Iris pigment epithelial cell (primary cell): ENCODE measurements at regions not wholly inside any gene's neighbourhood (a gene's known extent, or its start where the extent isn't known, plus 50 kb on each side); places are given as distances from the start of the nearest gene placed in this dataset.
"Not testable (repeated sequence)": the region's sequence is repeated elsewhere in the genome, so short reads cannot be mapped to it uniquely, and the experiment has no call there.

ENCODE experiments used
- DNase-seq: peaks from one replicate; pipeline ENCODE4 v3.0.0-alpha.2; 2011; ENCODE audit warnings: low read depth

DNA sequence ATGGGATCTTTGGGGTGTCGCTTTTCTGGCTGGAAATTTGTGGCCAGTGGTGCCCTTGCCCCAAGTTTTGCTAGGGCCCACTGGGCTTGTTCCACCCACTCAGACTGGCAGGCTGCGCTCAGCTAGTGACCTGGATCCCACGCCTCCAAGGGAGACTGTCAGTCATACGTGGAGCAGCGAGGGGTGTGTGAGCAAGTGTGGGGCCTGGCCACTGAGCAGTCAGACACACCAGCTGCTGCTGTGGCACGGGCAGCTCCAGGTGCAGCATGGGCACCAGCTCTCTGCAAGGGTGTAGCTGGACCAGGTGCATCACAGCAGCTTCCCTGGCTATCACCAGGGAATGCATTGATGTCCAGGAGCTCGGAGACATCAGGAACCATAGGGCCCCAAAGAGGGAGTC is 327.0 kb downstream of the NR4A2 start:
- DNase-seq: no peak

DNA sequence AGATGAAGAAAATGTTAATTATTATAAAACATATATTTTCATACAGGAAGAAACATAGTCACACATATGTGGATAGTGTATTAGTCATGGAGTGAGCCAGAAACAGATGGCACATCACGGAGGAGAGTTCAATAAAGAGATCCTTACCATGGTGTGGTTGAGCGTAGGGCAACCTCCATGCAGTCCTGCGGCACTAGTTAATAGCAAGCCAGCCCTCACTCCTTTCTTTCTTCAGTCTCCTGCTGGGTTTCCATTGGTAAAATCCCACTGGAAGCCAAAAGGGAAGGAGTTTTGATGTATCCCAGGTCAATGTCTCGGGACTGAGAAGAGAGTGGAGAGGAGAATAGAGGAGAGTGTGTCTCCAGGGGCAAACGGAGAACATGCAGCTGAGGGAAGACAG is 328.1 kb downstream of the NR4A2 start:
- DNase-seq: no peak

DNA sequence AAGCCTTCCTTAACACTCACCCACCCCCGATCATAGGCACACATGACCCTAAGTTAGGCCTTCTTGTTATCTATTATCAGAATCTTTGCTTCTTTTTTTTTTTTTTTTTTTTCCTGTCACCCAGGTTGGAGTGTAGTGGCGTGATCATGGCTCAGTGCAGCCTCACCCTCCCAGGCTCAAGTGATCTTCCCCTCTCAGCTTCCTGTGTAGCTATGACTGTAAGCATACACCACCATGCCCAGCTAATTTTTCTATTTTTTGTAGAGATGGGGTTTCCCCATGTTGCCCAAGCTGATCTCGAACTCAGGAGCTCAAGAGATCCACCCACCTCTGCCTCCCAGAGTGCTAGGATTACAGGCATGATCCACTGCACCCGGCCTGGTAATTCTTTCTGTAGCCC is 328.7 kb downstream of the NR4A2 start:
- DNase-seq: no peak

DNA sequence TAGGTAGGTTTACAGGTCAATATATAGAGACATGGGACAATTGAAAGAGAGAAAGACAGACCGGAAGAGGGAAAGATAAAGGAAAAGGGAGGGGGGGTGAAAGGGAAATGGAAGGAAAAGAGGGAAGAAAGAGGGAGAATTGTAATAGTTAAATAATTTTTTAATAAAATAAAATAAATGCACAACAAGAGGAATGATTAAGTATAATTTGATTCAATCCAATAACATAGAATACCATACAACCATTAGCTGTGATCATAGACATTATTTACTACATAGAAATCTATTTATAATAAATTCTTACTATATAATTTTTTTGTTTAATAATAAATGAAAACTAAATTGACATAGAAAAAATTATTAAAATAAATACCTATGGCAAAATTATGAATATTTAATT is 330.7 kb downstream of the NR4A2 start:
- DNase-seq: no peak

DNA sequence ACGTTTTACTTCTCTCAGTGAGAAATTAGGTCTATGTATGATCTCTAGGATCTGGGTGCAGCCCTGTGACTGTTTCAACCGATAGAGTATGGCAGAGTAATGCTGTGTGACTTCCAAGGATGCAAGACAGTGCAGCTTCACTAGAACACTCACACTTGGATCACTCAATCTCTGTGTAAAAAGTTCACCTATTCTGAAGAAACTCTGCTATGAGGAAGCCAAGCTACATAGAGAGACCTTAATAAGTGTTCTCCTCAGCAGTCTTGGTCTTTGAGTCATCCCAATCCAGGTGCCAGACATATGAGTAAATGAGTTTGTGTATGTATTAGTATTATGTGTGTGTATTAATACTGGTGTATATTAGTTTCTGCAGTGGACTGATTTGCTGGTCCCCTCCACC is 335.0 kb downstream of the NR4A2 start:
- peak; percentile 4 for DNase-seq

DNA sequence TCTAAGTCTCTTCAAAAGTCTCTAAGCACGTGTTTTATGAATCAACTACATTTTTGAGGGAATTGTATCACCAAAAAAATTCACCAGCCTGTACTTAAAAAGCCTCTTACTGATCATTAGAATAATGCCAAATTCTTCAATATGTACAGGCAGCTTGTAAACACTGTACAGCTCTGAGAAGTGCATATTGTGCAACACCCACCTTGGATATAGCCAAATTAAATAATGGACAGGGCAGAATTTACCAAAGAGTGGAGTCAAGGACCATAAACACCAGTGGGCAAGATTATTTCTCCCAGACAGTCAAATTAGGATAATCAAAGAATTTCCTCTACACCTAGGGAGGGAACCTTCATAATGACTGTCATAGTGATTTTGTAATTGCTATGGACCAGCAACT is 338.2 kb downstream of the NR4A2 start:
- no peak for DNase-seq

DNA sequence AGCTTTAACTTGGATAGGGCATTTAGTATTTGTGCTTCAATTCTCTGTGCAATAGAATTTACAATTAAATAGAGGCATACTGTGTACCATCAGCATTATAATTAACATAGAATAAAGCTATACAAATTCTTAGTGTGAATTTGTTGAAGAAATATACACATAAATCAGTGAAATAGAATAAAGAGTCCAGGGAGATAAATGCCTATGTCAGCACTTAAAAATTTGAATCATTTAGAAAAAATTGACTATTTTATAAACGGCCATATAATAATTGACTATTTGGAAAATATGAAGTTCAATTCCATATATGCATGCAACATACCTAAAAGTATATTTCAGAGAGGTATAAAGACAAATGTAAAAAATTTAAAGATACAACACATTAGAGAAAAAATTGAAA is 348.7 kb downstream of the NR4A2 start:
- no peak for DNase-seq

DNA sequence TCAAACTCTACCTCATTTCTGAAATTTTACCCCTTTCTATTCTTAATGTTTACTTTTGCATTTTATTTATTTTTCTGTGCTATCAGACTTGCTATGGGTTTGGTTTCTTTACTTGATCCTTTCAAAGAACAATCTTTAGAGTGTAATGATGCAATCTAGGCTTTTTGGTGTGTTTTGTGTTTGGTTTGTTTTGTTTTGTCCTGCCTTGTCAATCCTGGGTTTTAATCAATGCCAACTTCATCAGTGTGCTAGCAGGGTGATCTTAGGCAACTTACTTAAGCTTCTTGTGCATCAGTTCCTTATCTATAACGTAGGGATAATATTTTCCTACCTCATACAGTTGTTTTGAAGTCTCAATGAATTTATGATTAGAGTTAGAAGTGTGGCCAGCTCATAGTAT is 350.4 kb downstream of the NR4A2 start:
- no peak for DNase-seq

DNA sequence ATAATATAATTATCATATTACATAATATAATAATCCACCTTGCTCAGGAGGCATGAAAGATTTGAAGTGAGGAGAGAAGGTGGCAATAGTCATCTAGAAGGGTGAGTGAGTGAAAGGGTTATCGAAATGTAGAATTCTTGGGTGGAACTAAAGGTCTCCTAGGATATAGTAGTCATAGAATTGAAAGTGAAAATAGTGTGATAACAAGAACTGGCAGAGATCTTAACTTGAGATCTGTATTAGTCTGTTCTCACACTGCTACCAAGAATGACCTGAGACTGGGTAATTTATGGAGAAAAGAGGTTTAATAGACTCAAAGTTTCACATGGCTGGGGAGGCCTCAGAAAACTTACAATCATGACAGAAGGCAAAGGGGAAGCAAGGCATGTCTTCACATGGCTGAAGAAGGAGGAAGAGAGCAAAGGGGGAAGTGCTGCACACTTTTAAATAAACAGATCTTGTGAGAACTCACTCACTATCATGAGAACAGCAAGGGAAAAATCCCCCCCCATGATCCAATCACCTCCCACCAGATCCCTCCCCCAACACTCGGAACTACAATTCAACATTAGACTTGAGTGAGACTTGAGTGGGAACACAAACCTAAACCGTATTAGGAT is 351.5 kb downstream of the NR4A2 start:
- no peak for DNase-seq

DNA sequence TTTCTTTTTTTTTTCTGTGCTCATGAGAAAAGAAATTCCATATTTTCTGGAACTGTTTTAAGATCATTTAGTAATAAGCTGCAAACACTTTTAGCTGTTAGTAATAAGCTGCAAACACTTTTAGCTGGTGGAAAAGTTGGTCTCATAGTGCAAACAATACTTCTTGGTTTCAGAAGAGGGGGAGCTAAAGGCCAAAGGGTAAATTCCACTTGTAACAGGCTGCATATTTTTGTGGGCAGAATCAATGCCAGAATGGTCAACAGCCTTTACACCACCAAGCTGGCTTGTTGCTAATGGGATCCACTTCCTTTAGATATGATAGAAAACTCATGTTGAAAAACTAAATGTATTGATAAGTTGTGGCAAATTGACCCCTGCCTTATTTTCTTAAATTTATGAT is 356.8 kb downstream of the NR4A2 start:
- DNase-seq: peak; percentile 2

DNA sequence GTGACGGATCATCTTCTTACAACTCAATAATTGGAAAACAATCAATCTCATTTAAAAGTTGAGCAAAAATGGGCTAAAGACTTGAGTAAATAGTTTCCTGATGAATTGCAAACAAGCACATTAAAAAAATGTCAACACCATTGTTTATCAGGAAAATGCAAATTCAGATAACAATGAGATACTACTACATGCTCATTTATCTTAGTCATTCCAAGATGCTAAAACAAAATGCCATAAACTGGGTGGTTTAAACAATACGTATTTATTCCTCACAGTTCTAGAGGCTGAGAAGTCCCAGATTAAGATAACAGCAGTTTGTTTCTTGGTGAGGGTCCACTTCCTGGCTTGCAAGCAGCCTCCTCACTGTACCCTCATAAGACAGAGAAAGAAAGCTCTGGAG is 359.6 kb downstream of the NR4A2 start:
- DNase-seq: no peak

DNA sequence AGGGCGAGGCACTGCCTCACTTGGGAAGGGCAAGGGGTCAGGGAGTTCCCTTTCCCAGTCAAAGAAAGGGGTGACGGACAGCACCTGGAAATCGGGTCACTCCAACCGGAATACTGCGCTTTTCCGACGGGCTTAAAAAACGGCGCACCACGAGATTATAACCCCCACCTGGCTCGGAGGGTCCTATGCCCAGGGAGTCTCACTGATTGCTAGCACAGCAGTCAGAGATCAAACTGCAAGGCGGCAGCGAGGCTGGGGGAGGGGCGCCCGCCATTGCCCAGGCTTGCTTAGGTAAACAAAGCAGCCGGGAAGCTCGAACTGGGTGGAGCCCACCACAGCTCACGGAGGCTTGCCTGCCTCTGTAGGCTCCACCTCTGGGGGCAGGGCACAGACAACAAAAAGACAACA is 366.5 kb downstream of the NR4A2 start:
- DNase-seq: not testable (repeated sequence)

DNA sequence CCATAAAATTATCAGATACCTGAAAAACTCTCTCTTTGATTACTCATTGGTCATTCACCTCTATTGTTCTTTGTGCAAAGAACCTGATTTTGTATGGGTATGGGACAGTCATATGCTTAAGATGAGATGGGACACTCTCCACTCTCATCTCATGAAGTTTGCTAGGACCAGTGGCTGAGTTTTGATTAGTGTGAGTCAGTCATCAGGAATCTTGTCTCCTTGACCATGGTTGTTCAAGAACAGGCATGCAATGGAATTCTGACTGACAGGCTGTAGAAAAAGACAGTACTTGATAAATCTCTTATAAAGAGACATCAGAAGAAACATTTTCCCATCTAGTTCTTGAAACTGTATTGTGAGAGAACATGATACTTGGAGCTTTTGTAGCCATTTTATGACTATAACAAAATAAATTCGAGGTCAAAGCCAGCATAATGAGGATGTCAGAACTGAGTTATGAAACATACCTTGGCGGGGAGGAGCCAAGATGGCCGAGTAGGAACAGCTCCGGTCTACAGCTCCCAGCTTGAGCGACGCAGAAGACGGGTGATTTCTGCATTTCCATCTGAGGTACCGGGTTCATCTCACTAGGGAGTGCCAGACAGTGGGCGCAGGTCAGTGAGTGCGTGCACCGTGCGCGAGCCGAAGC is 367.0 kb downstream of the NR4A2 start:
- no peak for DNase-seq

DNA sequence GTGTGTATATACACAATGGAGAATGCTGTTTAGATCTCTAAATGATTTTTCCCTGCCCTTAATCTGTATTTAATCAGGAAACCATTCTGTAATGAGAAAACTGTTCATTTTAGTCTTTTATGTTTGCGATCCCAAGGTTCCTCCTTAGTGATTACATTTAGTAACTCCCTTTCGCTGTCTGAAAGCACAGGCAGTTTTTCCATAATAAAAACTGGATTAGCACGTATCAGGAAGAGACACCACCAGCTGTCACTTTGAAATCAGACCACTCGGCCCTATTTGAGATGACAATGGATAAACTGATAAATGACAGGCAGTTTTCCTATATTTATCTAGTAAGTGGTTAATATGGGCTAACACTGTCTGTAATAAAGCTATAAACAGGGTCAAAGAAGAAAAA is 370.9 kb downstream of the NR4A2 start:
- no peak for DNase-seq

DNA sequence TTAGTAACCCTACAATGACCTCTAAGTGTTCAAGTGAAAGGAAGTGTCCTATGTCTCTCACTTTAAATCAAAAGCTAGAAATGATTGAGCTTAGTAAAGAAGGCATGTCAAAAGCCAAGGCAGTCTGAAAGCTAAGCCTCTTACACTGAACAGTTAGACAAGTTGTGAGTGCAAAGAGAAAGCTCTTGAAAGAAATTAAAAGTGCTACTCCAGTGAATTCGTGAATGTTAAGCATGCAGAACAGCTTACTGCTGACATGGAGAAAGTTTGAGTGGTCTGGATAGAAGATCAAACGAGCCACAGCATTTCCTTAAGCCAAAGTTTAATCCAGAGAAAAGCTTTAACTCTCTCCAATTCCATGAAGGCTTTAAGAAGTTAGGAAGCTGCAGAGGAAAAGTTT is 373.7 kb downstream of the NR4A2 start:
- no peak for DNase-seq

DNA sequence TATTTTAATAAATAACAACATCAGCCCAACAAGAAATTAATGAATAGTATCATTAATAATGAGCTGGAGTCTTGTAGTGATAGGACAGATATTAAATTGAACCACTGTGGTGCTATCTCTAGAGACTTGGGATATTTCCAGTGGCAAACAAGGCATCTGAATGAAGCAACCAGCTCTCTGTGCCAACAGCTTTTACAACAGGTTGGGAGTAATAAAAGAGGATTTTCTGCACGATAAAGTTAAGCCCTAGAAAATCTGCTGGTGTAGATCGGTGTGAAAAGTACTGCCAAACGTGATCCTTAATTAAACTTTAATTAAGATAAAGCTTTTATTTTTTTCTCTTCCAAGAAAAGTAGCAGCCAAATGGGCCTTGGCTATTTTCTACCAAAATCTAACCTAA is 385.5 kb downstream of the NR4A2 start:
- no peak for DNase-seq

DNA sequence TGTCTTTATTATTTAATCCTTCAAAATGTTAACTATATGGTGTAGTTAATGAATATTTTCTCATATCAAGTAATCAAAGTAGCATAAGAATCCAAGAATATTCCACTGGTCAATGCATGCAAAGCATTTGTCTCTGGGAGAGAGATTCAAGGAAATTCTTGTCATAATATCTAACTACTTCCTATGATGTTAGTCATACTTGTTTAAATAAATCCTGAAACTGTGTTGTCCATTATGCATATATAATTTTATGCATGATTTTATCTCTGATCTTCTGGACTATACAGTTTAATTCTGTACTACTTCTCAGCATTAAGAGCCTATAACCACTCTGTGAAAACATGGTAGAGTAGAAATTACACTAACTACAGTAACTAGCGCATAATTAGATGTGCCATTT is 388.3 kb downstream of the NR4A2 start:
- DNase-seq: peak; percentile 1

DNA sequence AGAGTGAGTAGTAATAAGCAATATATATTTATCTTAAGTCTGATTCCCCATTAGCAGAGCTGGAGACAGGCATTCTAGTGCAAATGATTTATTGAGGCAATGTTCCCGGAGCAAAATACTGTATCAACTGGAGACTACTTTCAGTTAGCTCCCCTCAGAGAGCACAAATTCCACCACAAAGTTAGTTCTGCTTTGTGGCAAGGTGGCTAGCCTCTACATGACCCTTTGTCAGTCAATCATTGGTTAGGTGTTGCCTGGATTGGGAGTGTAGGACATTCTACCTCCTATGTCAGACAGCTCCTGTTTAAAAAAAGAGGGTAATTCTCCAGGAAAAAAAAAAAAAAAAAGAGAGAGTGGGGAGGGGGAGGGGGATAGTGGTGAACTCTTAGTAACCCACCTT is 402.2 kb downstream of the NR4A2 start:
- no peak for DNase-seq

DNA sequence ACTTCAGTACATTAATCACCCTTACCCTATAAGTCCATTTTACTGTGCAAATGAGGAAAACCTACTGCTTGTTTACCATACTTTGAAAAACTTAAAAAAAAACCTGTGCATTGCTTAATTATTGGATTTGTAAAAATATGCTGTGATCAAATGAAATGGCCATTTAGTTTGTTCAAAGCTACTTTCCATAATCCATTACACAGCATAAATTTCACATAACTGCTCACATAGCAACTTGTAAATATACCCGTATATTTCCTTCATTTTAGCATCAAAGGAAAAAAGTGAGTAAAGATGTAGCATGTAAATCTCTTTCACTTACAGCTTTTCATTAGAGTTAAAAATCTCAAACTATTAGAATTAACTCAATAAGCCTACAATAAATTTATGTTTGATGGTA is 415.1 kb downstream of the NR4A2 start:
- no peak for DNase-seq

DNA sequence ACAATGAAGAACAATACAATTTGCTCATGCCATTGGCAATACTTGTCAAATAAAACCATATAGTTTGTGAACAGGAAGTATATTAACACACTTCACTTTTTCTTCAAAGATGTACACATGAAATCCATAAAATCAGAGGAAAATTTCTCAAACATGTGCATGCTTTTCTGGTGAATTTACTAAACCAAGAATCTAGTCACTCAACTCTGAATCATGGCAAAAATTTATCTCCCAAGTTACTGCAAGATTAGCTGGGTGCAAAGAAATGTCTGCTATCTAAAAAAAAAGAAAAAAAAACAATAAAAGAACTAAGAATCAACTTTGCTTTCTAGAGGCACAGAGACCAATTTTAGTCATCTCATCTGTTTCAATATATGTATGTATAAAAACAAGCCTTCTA is 419.2 kb downstream of the NR4A2 start:
- peak; percentile 0 for DNase-seq

DNA sequence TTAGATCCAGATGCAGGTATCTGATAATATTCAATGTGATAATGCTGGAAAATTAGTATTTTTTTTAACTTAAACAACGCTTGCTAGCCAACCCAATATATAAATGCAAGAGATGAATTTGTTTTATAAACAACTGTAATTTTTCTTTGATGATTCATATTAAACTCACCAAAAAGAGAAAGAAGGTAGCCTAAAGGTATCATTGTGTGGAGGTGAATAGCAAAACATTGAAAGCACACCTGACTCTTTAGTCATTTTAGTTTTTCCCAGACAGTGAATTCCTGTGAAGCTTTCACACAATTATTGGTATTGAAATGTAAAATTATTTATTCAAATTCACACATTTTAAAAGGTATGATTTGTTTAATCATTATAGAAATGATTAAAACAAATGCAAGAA is 424.0 kb downstream of the NR4A2 start:
- DNase-seq: no peak

DNA sequence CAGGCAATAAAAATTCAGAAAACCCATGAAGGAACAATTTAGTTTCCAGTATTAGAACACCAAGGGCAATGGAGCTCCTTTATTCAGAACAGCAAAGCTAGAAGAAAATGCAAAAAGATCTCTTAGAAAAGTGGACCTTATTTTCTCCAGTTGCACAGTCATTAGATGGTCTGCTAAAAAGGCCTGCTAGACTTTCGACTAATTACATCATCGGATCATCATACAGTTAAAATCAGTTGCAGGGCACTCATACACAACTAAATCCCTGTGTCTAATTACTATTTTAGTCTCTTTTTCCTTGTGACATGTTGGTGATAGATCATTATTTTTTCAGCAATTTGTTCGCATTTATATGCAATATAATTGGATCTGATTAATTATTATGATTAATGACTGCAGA is 425.3 kb downstream of the NR4A2 start:
- DNase-seq: no peak

DNA sequence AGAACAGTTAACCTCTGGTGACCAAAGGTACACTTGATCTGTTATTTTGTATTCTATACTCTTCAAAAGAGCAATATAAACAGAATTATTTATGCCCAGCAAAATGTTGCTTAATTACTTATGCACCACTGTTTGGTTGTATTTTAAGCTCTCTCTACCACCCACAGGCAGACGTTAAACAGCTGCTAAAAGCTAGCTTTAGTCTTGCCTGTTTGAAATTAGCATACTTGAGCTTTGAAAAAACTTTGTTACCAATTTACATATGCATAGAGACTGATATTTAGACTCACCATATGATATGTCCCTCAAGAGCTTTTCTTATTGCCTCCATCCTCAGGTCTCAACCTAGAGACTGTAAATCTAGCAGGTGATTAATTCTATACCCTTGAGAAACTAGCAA is 426.9 kb downstream of the NR4A2 start:
- DNase-seq: no peak

DNA sequence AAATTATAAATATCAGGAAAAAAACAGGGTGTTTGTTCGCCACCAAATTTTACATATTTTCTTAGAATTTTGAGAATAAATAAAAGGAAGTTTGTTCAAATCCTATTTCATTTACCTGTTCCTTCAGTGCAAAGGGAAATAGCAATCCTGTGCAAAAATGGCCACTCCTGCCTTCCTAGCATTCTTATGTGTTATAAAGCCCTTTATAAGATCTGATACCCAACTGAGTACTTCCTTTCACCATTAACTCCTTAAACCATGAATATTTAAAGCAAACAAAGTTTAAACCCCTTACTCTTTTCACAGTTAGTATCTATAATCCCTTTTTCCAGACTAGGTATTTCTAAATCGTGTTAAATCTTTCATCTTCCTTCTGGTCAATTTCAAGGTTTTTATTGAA is 427.8 kb downstream of the NR4A2 start:
- DNase-seq: no peak
